H9 (cell line): ENCODE measurements at regions not wholly inside any gene's neighbourhood (a gene's known extent, or its start where the extent isn't known, plus 50 kb on each side); places are given as distances from the start of the nearest gene placed in this dataset.

Experiments
- DNase-seq: peaks from one replicate; pipeline ENCODE4 v3.0.0-alpha.2; 2017
- H2AFZ ChIP-seq: one replicate; pipeline ENCODE4 v1.6.1; 2013; ENCODE audit warnings: mild to moderate bottlenecking, low read length, control low read depth, moderate library complexity
- H2AK5ac ChIP-seq: 2 replicates; pipeline ENCODE4 v1.6.1; 2013; ENCODE audit warnings: low read length, control low read depth, mixed read lengths; ENCODE audit not compliant: insufficient read length
- H2BK120ac ChIP-seq: one replicate; pipeline ENCODE4 v1.6.1; 2013; ENCODE audit warnings: low read depth, mild to moderate bottlenecking, low read length, control low read depth, inconsistent platforms; ENCODE audit not compliant: poor library complexity, severe bottlenecking
- H2BK12ac ChIP-seq: 2 replicates; pipeline ENCODE4 v1.6.1; 2013; ENCODE audit warnings: low read length, control low read depth, mixed read lengths, low read depth; ENCODE audit not compliant: insufficient read length
- H2BK15ac ChIP-seq: 2 replicates; pipeline ENCODE4 v1.6.1; 2013; ENCODE audit warnings: low read depth, low read length, control low read depth
- H2BK20ac ChIP-seq: one replicate; pipeline ENCODE4 v1.6.1; 2013; ENCODE audit warnings: low read depth, mild to moderate bottlenecking, low read length, control low read depth, inconsistent platforms; ENCODE audit not compliant: poor library complexity, severe bottlenecking
- H2BK5ac ChIP-seq: 2 replicates; pipeline ENCODE4 v1.6.1; 2013; ENCODE audit warnings: low read length, control low read depth, mixed read lengths; ENCODE audit not compliant: insufficient read length
- H3K14ac ChIP-seq: 2 replicates; pipeline ENCODE4 v1.6.1; 2013; ENCODE audit warnings: low read length, control low read depth; ENCODE audit not compliant: insufficient read depth
- H3K18ac ChIP-seq: 2 replicates; pipeline ENCODE4 v1.6.1; 2013; ENCODE audit warnings: low read depth, mild to moderate bottlenecking, mixed read lengths, low read length, control low read depth; ENCODE audit not compliant: insufficient read length
- H3K23ac ChIP-seq: 2 replicates; pipeline ENCODE4 v1.6.1; 2013; ENCODE audit warnings: low read length, control low read depth, mixed read lengths, low read depth; ENCODE audit not compliant: insufficient read length
- H3K23me2 ChIP-seq: 2 replicates; pipeline ENCODE4 v1.6.1; 2013; ENCODE audit warnings: low read depth, mild to moderate bottlenecking, mixed read lengths, low read length, control low read depth; ENCODE audit not compliant: insufficient read length, poor library complexity, severe bottlenecking
- H3K27ac ChIP-seq: 2 replicates; pipeline ENCODE4 v1.5.1; 2013; ENCODE audit warnings: low read length, control low read depth, mixed read lengths, low read depth; ENCODE audit not compliant: insufficient read length
- H3K27me3 ChIP-seq: 2 replicates; pipeline ENCODE4 v1.6.1; 2013; ENCODE audit warnings: low read length, control low read depth, inconsistent platforms; ENCODE audit not compliant: insufficient read depth
- H3K4ac ChIP-seq: 2 replicates; pipeline ENCODE4 v1.6.1; 2013; ENCODE audit warnings: low read depth, mild to moderate bottlenecking, control low read depth, inconsistent platforms, low read length, moderate library complexity
- H3K4me1 ChIP-seq: 2 replicates; pipeline ENCODE4 v1.6.1; 2013; ENCODE audit warnings: low read length, control low read depth, inconsistent platforms; ENCODE audit not compliant: insufficient read depth
- H3K4me2 ChIP-seq: 2 replicates; pipeline ENCODE4 v1.6.1; 2013; ENCODE audit warnings: low read length, control low read depth, mixed read lengths; ENCODE audit not compliant: insufficient read length, insufficient read depth
- H3K56ac ChIP-seq: 2 replicates; pipeline ENCODE4 v1.6.1; 2013; ENCODE audit warnings: low read depth, mild to moderate bottlenecking, mixed read lengths, low read length, control low read depth; ENCODE audit not compliant: insufficient read length
- H3K79me1 ChIP-seq: 2 replicates; pipeline ENCODE4 v1.6.1; 2013; ENCODE audit warnings: low read depth, mild to moderate bottlenecking, moderate library complexity, low read length, control low read depth, inconsistent platforms; ENCODE audit not compliant: insufficient read depth, poor library complexity, severe bottlenecking
- H3K79me2 ChIP-seq: 2 replicates; pipeline ENCODE4 v1.6.1; 2013; ENCODE audit warnings: low read length, control low read depth, inconsistent platforms; ENCODE audit not compliant: insufficient read depth
- H3K9ac ChIP-seq: 2 replicates; pipeline ENCODE4 v1.6.1; 2013; ENCODE audit warnings: low read length, control low read depth, mixed read lengths; ENCODE audit not compliant: insufficient read length; ENCODE audit errors: extremely low read depth
- H3K9me3 ChIP-seq: one replicate; pipeline ENCODE4 v1.6.1; 2013; ENCODE audit warnings: low read depth, low read length, inconsistent platforms; ENCODE audit not compliant: control insufficient read depth
- H3T11ph ChIP-seq: one replicate; pipeline ENCODE4 v1.6.1; 2013; ENCODE audit warnings: mild to moderate bottlenecking, low read length, control low read depth, inconsistent platforms
- H4K20me1 ChIP-seq: one replicate; pipeline ENCODE4 v1.6.1; 2013; ENCODE audit not compliant: control insufficient read depth, insufficient read length, insufficient read depth
- H4K5ac ChIP-seq: 2 replicates; pipeline ENCODE4 v1.6.1; 2013; ENCODE audit warnings: low read depth, mild to moderate bottlenecking, mixed read lengths, low read length, control low read depth; ENCODE audit not compliant: insufficient read length
- H4K8ac ChIP-seq: replicated peaks from 2 replicates; pipeline ENCODE4 v1.6.1; 2013; ENCODE audit warnings: low read length, control low read depth, mixed read lengths, low read depth; ENCODE audit not compliant: insufficient read length
- H4K91ac ChIP-seq: 2 replicates; pipeline ENCODE4 v1.6.1; 2013; ENCODE audit warnings: low read depth, mild to moderate bottlenecking, moderate library complexity, mixed read lengths, low read length, control low read depth; ENCODE audit not compliant: insufficient read length
- H3K27ac Mint-ChIP-seq, 3 experiments: 2 replicates in 2 of 3; 3 replicates in 1 of 3; pipeline ENCODE4 v1.8.0; 2020 to 2021; ENCODE audit warnings: mixed read lengths in 3 of 3, mild to moderate bottlenecking in 1 of 3, moderate library complexity in 1 of 3
- H3K27me3 Mint-ChIP-seq: 2 replicates; pipeline ENCODE4 v1.8.0; 2021; ENCODE audit warnings: low read depth, mild to moderate bottlenecking, moderate library complexity, mixed read lengths
- H3K36me3 Mint-ChIP-seq, 3 experiments: 2 replicates in 2 of 3; 3 replicates in 1 of 3; pipeline ENCODE4 v1.8.0; 2020 to 2021; ENCODE audit warnings: low read depth in 3 of 3, mixed read lengths in 3 of 3; ENCODE audit not compliant: insufficient read depth in 1 of 3
- H3K4me1 Mint-ChIP-seq, 2 experiments: 2 replicates each; pipeline ENCODE4 v1.8.0; 2020; ENCODE audit warnings: mixed read lengths in 2 of 2
- H3K4me3 Mint-ChIP-seq, 2 experiments: 2 replicates in 1 of 2; 3 replicates in 1 of 2; pipeline ENCODE4 v1.8.0; 2020 to 2021; ENCODE audit warnings: mild to moderate bottlenecking in 2 of 2, mixed read lengths in 2 of 2, moderate library complexity in 1 of 2
- H3K9me3 Mint-ChIP-seq, 2 experiments: 2 replicates in 1 of 2; 3 replicates in 1 of 2; pipeline ENCODE4 v1.8.0; 2020; ENCODE audit warnings: mild to moderate bottlenecking in 2 of 2, mixed read lengths in 2 of 2, moderate library complexity in 1 of 2
- WGBS: extraction: QIAGEN DNeasy Blood & Tissue Kit; methylation state at CpG from one replicate; pipeline ENCODE4 v1.1.7; 2013; ENCODE audit warnings: missing lambda C conversion rate, low lambda C conversion rate, mixed read lengths; ENCODE audit not compliant: insufficient read length; ENCODE audit errors: extremely low coverage; 5-methylcytosine and 5-hydroxymethylcytosine counted together
- TF ChIP-seq, protein P1 (sequence below): fragments of 200-600 bp; sonication (generic); conservative IDR thresholded peaks from 3 replicates; pipeline ENCODE4 v1.8.0; 2021; ENCODE audit warnings: antibody characterized with exemption, mild to moderate bottlenecking

GRCh38 chr2:211103989-211104388, 547.6 kb downstream of the CPS1 start:
- no peaks in the 10 kb centered on the region for H3K4me1 Mint-ChIP-seq

More at GRCh38 chr2:211103989-211104388, 547.6 kb downstream of the CPS1 start:
- DNase-seq = no peak
- no peak overlapping the region for H2AK5ac ChIP-seq
- Mint-ChIP-seq H3K27me3 (no peaks in the 10 kb centered on the region; the same call in 1 of the 2 replicates), H3K36me3 (no peaks in the 10 kb centered on the region), H3K27ac (no peak overlapping the region), H3K9me3 (peaks cover 4 to 7% of the 10 kb centered on the region in 2 experiments; a peak in 3 of 5 replicates), H3K4me3 (no peak overlapping the region)
- H3K4ac ChIP-seq = no peak overlapping the region
- H2BK12ac ChIP-seq = no peak overlapping the region
- no peaks in the 10 kb centered on the region for H3K4me1 ChIP-seq
- H4K5ac ChIP-seq = no peak overlapping the region
- H3K23me2 ChIP-seq = no peaks in the 10 kb centered on the region
- no peak overlapping the region for H3K4me2 ChIP-seq
- H2BK120ac ChIP-seq = no peak overlapping the region
- no peak overlapping the region for H2AFZ ChIP-seq
- no peaks in the 10 kb centered on the region for H3K9me3 ChIP-seq
- no peak overlapping the region for H4K91ac ChIP-seq
- no peaks in the 10 kb centered on the region for H3K79me2 ChIP-seq
- no peak overlapping the region for H3K56ac ChIP-seq
- H4K20me1 ChIP-seq = no peaks in the 10 kb centered on the region
- H3K9ac ChIP-seq = no peak overlapping the region
- no peak overlapping the region for H2BK20ac ChIP-seq
- H4K8ac ChIP-seq = no peak overlapping the region
- no peaks in the 10 kb centered on the region for H3K27me3 ChIP-seq
- H3K23ac ChIP-seq = no peak overlapping the region
- H3K79me1 ChIP-seq = no peaks in the 10 kb centered on the region
- TF ChIP-seq, protein P1, sequence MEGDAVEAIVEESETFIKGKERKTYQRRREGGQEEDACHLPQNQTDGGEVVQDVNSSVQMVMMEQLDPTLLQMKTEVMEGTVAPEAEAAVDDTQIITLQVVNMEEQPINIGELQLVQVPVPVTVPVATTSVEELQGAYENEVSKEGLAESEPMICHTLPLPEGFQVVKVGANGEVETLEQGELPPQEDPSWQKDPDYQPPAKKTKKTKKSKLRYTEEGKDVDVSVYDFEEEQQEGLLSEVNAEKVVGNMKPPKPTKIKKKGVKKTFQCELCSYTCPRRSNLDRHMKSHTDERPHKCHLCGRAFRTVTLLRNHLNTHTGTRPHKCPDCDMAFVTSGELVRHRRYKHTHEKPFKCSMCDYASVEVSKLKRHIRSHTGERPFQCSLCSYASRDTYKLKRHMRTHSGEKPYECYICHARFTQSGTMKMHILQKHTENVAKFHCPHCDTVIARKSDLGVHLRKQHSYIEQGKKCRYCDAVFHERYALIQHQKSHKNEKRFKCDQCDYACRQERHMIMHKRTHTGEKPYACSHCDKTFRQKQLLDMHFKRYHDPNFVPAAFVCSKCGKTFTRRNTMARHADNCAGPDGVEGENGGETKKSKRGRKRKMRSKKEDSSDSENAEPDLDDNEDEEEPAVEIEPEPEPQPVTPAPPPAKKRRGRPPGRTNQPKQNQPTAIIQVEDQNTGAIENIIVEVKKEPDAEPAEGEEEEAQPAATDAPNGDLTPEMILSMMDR = no peak
- no peak overlapping the region for H2BK5ac ChIP-seq
- H3T11ph ChIP-seq = no peak overlapping the region
- no peak overlapping the region for H3K18ac ChIP-seq
- H3K27ac ChIP-seq = no peak overlapping the region
- no CpG with 5 or more reads among the region's 4 CpGs for WGBS
- H3K14ac ChIP-seq = no peak overlapping the region
- H2BK15ac ChIP-seq = no peak overlapping the region
